ENCODE measurements at regions not wholly inside any gene's neighbourhood (a gene's known extent, or its start where the extent isn't known, plus 50 kb on each side); places are given as distances from the start of the nearest gene placed in this dataset.
"Not testable (repeated sequence)": the region's sequence is repeated elsewhere in the genome, so short reads cannot be mapped to it uniquely, and the experiment has no call there.

- DNase-seq = no peak
- no peaks in the 10 kb centered on the region for H3K9me3 ChIP-seq
- TF ChIP-seq POLR2A (IDR thresholded peaks at IDR 0.05) (no peak), CTCF (IDR thresholded peaks at IDR 0.05) (no peak), EP300 (IDR thresholded peaks at IDR 0.05) (no peak)
- H3K27me3 ChIP-seq = no peaks in the 10 kb centered on the region
- no peak overlapping the region for H3K4me3 ChIP-seq
- no peak overlapping the region for H3K27ac ChIP-seq
- WGBS, 3 donors = 85 to 94% (median 91%) methylated on average over 1 of the region's 1 CpG
- no peaks in the 10 kb centered on the region for H3K36me3 ChIP-seq
- intact Hi-C loops (cut with DNase I) = no loop called here
- no peaks in the 10 kb centered on the region for H3K4me1 ChIP-seq (ENCODE audit: insufficient read depth)
Observed at GRCh38 chr2:40027968-40028367, 248.9 kb upstream of the THUMPD2 start.

- intact Hi-C loops (cut with DNase I); H3K4me1 ChIP-seq (ENCODE audit: insufficient read depth); DNase-seq; H3K36me3 ChIP-seq; H3K4me3 ChIP-seq; H3K27me3 ChIP-seq; H3K27ac ChIP-seq; H3K9me3 ChIP-seq: not testable (repeated sequence)
- 88 to 93% (median 92%) methylated on average over 3 of the region's 3 CpGs for WGBS, 3 donors
Observed at GRCh38 chr2:40025276-40025675, 246.2 kb upstream of the THUMPD2 start.

GRCh38 chr2:40020997-40021396 is 241.9 kb upstream of the THUMPD2 start:
- intact Hi-C loops (cut with DNase I) = no loop called here
- Histone ChIP-seq H3K4me1 (ENCODE audit: insufficient read depth) (no peaks in the 10 kb centered on the region), H3K9me3 (no peaks in the 10 kb centered on the region), H3K27ac (no peak overlapping the region), H3K4me3 (no peak overlapping the region), H3K27me3 (no peaks in the 10 kb centered on the region), H3K36me3 (no peaks in the 10 kb centered on the region)
- DNase-seq = no peak
- 97 to 100% (median 100%) methylated on average over 1 of the region's 1 CpG for WGBS, 3 donors
- no peak for TF ChIP-seq CTCF (IDR thresholded peaks at IDR 0.05)

- 53 to 62% (median 54%) methylated on average over 1 of the region's 1 CpG for WGBS, 3 donors
- Histone ChIP-seq H3K27ac (no peak overlapping the region), H3K27me3 (no peaks in the 10 kb centered on the region), H3K9me3 (no peaks in the 10 kb centered on the region), H3K4me3 (no peak overlapping the region), H3K36me3 (no peaks in the 10 kb centered on the region), H3K4me1 (ENCODE audit: insufficient read depth) (no peaks in the 10 kb centered on the region)
- TF ChIP-seq CTCF (IDR thresholded peaks at IDR 0.05) (no peak), POLR2A (IDR thresholded peaks at IDR 0.05) (no peak), EP300 (IDR thresholded peaks at IDR 0.05) (no peak)
- no peak for DNase-seq
- intact Hi-C loops (cut with DNase I) = no loop called here
Observed at GRCh38 chr2:40016151-40016885, 237.3 kb upstream of the THUMPD2 start.

GRCh38 chr2:40013962-40014361 is 234.9 kb upstream of the THUMPD2 start:
- 92 to 94% (median 94%) methylated on average over 14 to 17 of the region's 17 CpGs for WGBS, 3 donors

More at GRCh38 chr2:40013962-40014361, 234.9 kb upstream of the THUMPD2 start:
- H3K27me3 ChIP-seq; H3K4me3 ChIP-seq; DNase-seq; H3K36me3 ChIP-seq; intact Hi-C loops (cut with DNase I); H3K27ac ChIP-seq; H3K4me1 ChIP-seq (ENCODE audit: insufficient read depth); H3K9me3 ChIP-seq: not testable (repeated sequence)

Measured in ovary (tissue), 7 donors.